HCT116 (cell line): ENCODE measurements at regions not wholly inside any gene's neighbourhood (a gene's known extent, or its start where the extent isn't known, plus 50 kb on each side); places are given as distances from the start of the nearest gene placed in this dataset.

Experiments used
- CTCF ChIP-seq, 3 experiments: fragments of 200-600 bp in 1 of 3; sonication (generic) in 1 of 3; IDR thresholded peaks in 2 of 3; conservative IDR thresholded peaks in 1 of 3; 2 replicates each; pipeline ENCODE4 v1.5.1; 2012 to 2017; ENCODE audit warnings: low read depth in 2 of 3, low read length in 2 of 3, antibody characterized with exemption in 1 of 3, borderline replicate concordance in 1 of 3, control low read depth in 1 of 3, mild to moderate bottlenecking in 1 of 3, mixed read lengths in 1 of 3, mixed run types in 1 of 3, moderate library complexity in 1 of 3; ENCODE audit not compliant: insufficient read depth in 1 of 3
- EGR1 ChIP-seq: IDR thresholded peaks from 2 replicates; pipeline ENCODE4 v1.6.1; 2012; ENCODE audit warnings: low read depth
- EZH2 ChIP-seq: fragments of 200-600 bp; sonication (generic); IDR thresholded peaks from 2 replicates; pipeline ENCODE4 v1.6.1; 2017; ENCODE audit warnings: antibody characterized with exemption, mixed run types
- EZH2phosphoT487 ChIP-seq: fragments of 200-600 bp; IDR thresholded peaks from 2 replicates; pipeline ENCODE4 v1.6.1; 2018; ENCODE audit warnings: antibody characterized with exemption, borderline replicate concordance
- POLR2A ChIP-seq: IDR thresholded peaks from 2 replicates; pipeline ENCODE4 v1.7.0; 2011; ENCODE audit warnings: borderline replicate concordance; ENCODE audit not compliant: insufficient read depth, insufficient read length; ENCODE audit errors: extremely low read depth
- YY1 ChIP-seq: IDR thresholded peaks from 2 replicates; pipeline ENCODE4 v1.6.1; 2011; ENCODE audit warnings: low read length, low read depth, moderate library complexity, mild to moderate bottlenecking; ENCODE audit not compliant: insufficient replicate concordance; ENCODE audit errors: extremely low read depth
- ZNF274 ChIP-seq: fragments of 200-500 bp; sonication (Bioruptor generic); IDR thresholded peaks from 2 replicates; pipeline ENCODE4 v1.6.1; 2014; ENCODE audit warnings: mild to moderate bottlenecking, low read depth, low read length, inconsistent platforms

- TF ChIP-seq ZNF274 (no peak), CTCF (IDR thresholded peaks at IDR 0.05 in 2 of 3, conservative IDR thresholded peaks at IDR 0.05 in 1 of 3; ENCODE audit: borderline replicate concordance in 1 of 3, insufficient read depth in 1 of 3, low read depth in 2 of 3, low read length in 2 of 3) (no peak), POLR2A (no peak), EZH2phosphoT487 (no peak), YY1 (no peak), EZH2 (no peak), EGR1 (no peak)
Observed at GRCh38 chr22:22421392-22421791, 87.2 kb downstream of the ZNF280B start.
